Mammary epithelial cell (primary cell): ENCODE measurements at regions not wholly inside any gene's neighbourhood (a gene's known extent, or its start where the extent isn't known, plus 50 kb on each side); places are given as distances from the start of the nearest gene placed in this dataset.

Experiments
- CTCF ChIP-seq, 2 donors: IDR thresholded peaks in 1 of 2; conservative IDR thresholded peaks in 1 of 2; 2 replicates each; pipeline ENCODE4 v1.5.1; 2011 to 2012; ENCODE audit warnings: inconsistent platforms in 2 of 2, low read length in 2 of 2, mild to moderate bottlenecking in 2 of 2, control low read depth in 1 of 2, low read depth in 1 of 2; ENCODE audit not compliant: insufficient read depth in 1 of 2; ENCODE audit errors: extremely low read depth in 1 of 2
- EZH2 ChIP-seq: IDR thresholded peaks from 2 replicates; pipeline ENCODE4 v1.6.1; 2012; ENCODE audit warnings: low read length, inconsistent platforms, borderline replicate concordance

- TF ChIP-seq EZH2 (no peak), CTCF (conservative IDR thresholded peaks at IDR 0.05 in 1 of 2, IDR thresholded peaks at IDR 0.05 in 1 of 2; ENCODE audit: extremely low read depth in 1 of 2, insufficient read depth in 1 of 2, low read depth in 1 of 2, low read length in 2 of 2) (no peak)
These were observed 1069.3 kb upstream of the CNTNAP5 start for GRCh38 chr2:122955776-122956175.
